SU-DHL-6 (cell line): ENCODE measurements at regions not wholly inside any gene's neighbourhood (a gene's known extent, or its start where the extent isn't known, plus 50 kb on each side); places are given as distances from the start of the nearest gene placed in this dataset.

Experiments used
- H2AFZ ChIP-seq: fragments of 200-600 bp; sonication (generic); 2 replicates; pipeline ENCODE4 v1.6.1; 2014; ENCODE audit warnings: low read depth, mild to moderate bottlenecking, moderate library complexity, mixed read lengths, antibody characterized with exemption, low read length; ENCODE audit not compliant: severe bottlenecking
- H3F3A ChIP-seq: fragments of 200-600 bp; shearing (Covaris generic); 2 replicates; pipeline ENCODE4 v1.6.0; 2016; ENCODE audit warnings: antibody characterized with exemption, mild to moderate bottlenecking; ENCODE audit not compliant: insufficient read depth
- H3K27ac ChIP-seq: fragments of 200-600 bp; sonication (generic); 2 replicates; pipeline ENCODE4 v1.5.1; 2016; ENCODE audit warnings: low read depth, mild to moderate bottlenecking, low read length, moderate library complexity, mixed read lengths
- H3K27me3 ChIP-seq: fragments of 200-600 bp; sonication (generic), shearing (Covaris generic); 2 replicates; pipeline ENCODE4 v1.6.0; 2014; ENCODE audit warnings: mild to moderate bottlenecking, low read length
- H3K36me3 ChIP-seq: fragments of 200-600 bp; sonication (generic); 2 replicates; pipeline ENCODE4 v1.6.1; 2014; ENCODE audit warnings: mild to moderate bottlenecking, low read length, mixed read lengths
- H3K4me2 ChIP-seq: fragments of 300-600, 200-600 bp; shearing (Covaris generic), sonication (generic); 2 replicates; pipeline ENCODE4 v1.6.0; 2014; ENCODE audit warnings: low read length, low read depth, mild to moderate bottlenecking; ENCODE audit not compliant: poor library complexity, severe bottlenecking
- H3K4me3 ChIP-seq: fragments of 200-600 bp; sonication (generic); 2 replicates; pipeline ENCODE4 v1.5.1; 2014; ENCODE audit warnings: antibody characterized with exemption, low read length, mild to moderate bottlenecking, mixed read lengths; ENCODE audit not compliant: insufficient read depth, poor library complexity, severe bottlenecking
- H3K79me2 ChIP-seq: fragments of 200-600 bp; sonication (generic); 2 replicates; pipeline ENCODE4 v1.6.1; 2014; ENCODE audit warnings: mild to moderate bottlenecking, low read length, moderate library complexity; ENCODE audit not compliant: insufficient read depth
- H3K9ac ChIP-seq: fragments of 200-600 bp; sonication (generic); 2 replicates; pipeline ENCODE4 v1.7.0; 2014; ENCODE audit warnings: mild to moderate bottlenecking, low read length
- H3K9me2 ChIP-seq: fragments of 200-600 bp; sonication (generic); replicated peaks from 2 replicates; pipeline ENCODE4 v1.6.1; 2014; ENCODE audit warnings: low read length; ENCODE audit not compliant: insufficient read depth
- H3K9me3 ChIP-seq: fragments of 200-600 bp; sonication (generic); 2 replicates; pipeline ENCODE4 v1.6.1; 2014; ENCODE audit warnings: low read length, mixed read lengths; ENCODE audit not compliant: insufficient read depth
- H4K20me1 ChIP-seq: fragments of 200-600 bp; sonication (generic); 2 replicates; pipeline ENCODE4 v1.6.1; 2014; ENCODE audit warnings: low read depth, mild to moderate bottlenecking, antibody characterized with exemption, low read length, moderate library complexity, mixed read lengths
- CTCF ChIP-seq: fragments of 200-600 bp; sonication (generic); IDR thresholded peaks from one replicate; pipeline ENCODE4 v1.5.1; 2017; ENCODE audit warnings: antibody characterized with exemption, mild to moderate bottlenecking, low read length, moderate library complexity; ENCODE audit not compliant: insufficient read depth, poor library complexity, severe bottlenecking
- EZH2phosphoT487 ChIP-seq: fragments of 200-600 bp; sonication (generic), shearing (Covaris generic); conservative IDR thresholded peaks from 2 replicates; pipeline ENCODE4 v1.6.1; 2018; ENCODE audit warnings: mild to moderate bottlenecking, antibody characterized with exemption, low read length, moderate library complexity, mixed read lengths

- no peak overlapping the region for H3K4me2 ChIP-seq
- TF ChIP-seq EZH2phosphoT487 (no peak), CTCF (no peak)
- no peaks in the 10 kb centered on the region for H3F3A ChIP-seq
- no peak overlapping the region for H3K4me3 ChIP-seq
- no peaks in the 10 kb centered on the region for H3K79me2 ChIP-seq
- H3K9me3 ChIP-seq = no peaks in the 10 kb centered on the region
- H3K27me3 ChIP-seq = no peaks in the 10 kb centered on the region
- H2AFZ ChIP-seq = no peak overlapping the region
- H4K20me1 ChIP-seq = no peaks in the 10 kb centered on the region
- H3K36me3 ChIP-seq = no peaks in the 10 kb centered on the region
- no peak overlapping the region for H3K27ac ChIP-seq
- H3K9me2 ChIP-seq = no peaks in the 10 kb centered on the region
- H3K9ac ChIP-seq = no peak overlapping the region
These were observed 53.3 kb upstream of the EYA4 start for GRCh38 chr6:133187657-133188453.

GRCh38 chr6:133190912-133191311, 50.2 kb upstream of the EYA4 start:
- H3K4me3 ChIP-seq = no peak overlapping the region
- no peaks in the 10 kb centered on the region for H3K36me3 ChIP-seq
- no peak overlapping the region for H2AFZ ChIP-seq
- TF ChIP-seq CTCF (no peak), EZH2phosphoT487 (no peak)
- no peak overlapping the region for H3K9ac ChIP-seq
- no peaks in the 10 kb centered on the region for H3K9me3 ChIP-seq
- H3K27ac ChIP-seq = no peak overlapping the region
- H3K4me2 ChIP-seq = no peak overlapping the region
- H3K79me2 ChIP-seq = no peaks in the 10 kb centered on the region
- H4K20me1 ChIP-seq = no peaks in the 10 kb centered on the region
- no peaks in the 10 kb centered on the region for H3K27me3 ChIP-seq
- H3F3A ChIP-seq = no peaks in the 10 kb centered on the region
- H3K9me2 ChIP-seq = no peaks in the 10 kb centered on the region

GRCh38 chr6:133191323-133191722, 49.8 kb upstream of the EYA4 start:
- no peak overlapping the region for H2AFZ ChIP-seq
- no peaks in the 10 kb centered on the region for H3K79me2 ChIP-seq
- TF ChIP-seq EZH2phosphoT487 (no peak), CTCF (no peak)
- no peak overlapping the region for H3K4me2 ChIP-seq
- no peak overlapping the region for H3K4me3 ChIP-seq
- no peaks in the 10 kb centered on the region for H4K20me1 ChIP-seq
- no peaks in the 10 kb centered on the region for H3K36me3 ChIP-seq
- no peak overlapping the region for H3K9ac ChIP-seq
- no peaks in the 10 kb centered on the region for H3K9me3 ChIP-seq
- no peaks in the 10 kb centered on the region for H3K9me2 ChIP-seq
- no peak overlapping the region for H3K27ac ChIP-seq
- H3K27me3 ChIP-seq = no peaks in the 10 kb centered on the region
- H3F3A ChIP-seq = no peaks in the 10 kb centered on the region
